Hepatocyte (in vitro differentiated cells): ENCODE measurements at regions not wholly inside any gene's neighbourhood (a gene's known extent, or its start where the extent isn't known, plus 50 kb on each side); places are given as distances from the start of the nearest gene placed in this dataset.

Source experiments
- EZH2 ChIP-seq: fragments of 200-600 bp; sonication (generic); IDR thresholded peaks from 2 replicates; pipeline ENCODE4 v1.6.1; 2016; ENCODE audit warnings: antibody characterized with exemption, mild to moderate bottlenecking, borderline replicate concordance
- EZH2phosphoT487 ChIP-seq: fragments of 200-600 bp; sonication (generic); IDR thresholded peaks from one replicate; pipeline ENCODE4 v1.6.1; 2018; ENCODE audit warnings: antibody characterized with exemption, mild to moderate bottlenecking, low read depth, moderate library complexity; ENCODE audit not compliant: unreplicated experiment, severe bottlenecking
- TF ChIP-seq, protein P1 (sequence below): fragments of 200-600 bp; sonication (generic); IDR thresholded peaks from 2 replicates; pipeline ENCODE4 v1.5.1; 2016; ENCODE audit warnings: antibody characterized with exemption, mild to moderate bottlenecking; ENCODE audit not compliant: poor library complexity

- TF ChIP-seq, protein P1, sequence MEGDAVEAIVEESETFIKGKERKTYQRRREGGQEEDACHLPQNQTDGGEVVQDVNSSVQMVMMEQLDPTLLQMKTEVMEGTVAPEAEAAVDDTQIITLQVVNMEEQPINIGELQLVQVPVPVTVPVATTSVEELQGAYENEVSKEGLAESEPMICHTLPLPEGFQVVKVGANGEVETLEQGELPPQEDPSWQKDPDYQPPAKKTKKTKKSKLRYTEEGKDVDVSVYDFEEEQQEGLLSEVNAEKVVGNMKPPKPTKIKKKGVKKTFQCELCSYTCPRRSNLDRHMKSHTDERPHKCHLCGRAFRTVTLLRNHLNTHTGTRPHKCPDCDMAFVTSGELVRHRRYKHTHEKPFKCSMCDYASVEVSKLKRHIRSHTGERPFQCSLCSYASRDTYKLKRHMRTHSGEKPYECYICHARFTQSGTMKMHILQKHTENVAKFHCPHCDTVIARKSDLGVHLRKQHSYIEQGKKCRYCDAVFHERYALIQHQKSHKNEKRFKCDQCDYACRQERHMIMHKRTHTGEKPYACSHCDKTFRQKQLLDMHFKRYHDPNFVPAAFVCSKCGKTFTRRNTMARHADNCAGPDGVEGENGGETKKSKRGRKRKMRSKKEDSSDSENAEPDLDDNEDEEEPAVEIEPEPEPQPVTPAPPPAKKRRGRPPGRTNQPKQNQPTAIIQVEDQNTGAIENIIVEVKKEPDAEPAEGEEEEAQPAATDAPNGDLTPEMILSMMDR = no peak
- TF ChIP-seq EZH2phosphoT487 (no peak), EZH2 (no peak)
These were observed 173.1 kb downstream of the ASCL1 start for GRCh38 chr12:103130564-103130963.
